ENCODE measurements at regions not wholly inside any gene's neighbourhood (a gene's known extent, or its start where the extent isn't known, plus 50 kb on each side); places are given as distances from the start of the nearest gene placed in this dataset.

- no peak for DNase-seq
Measured at GRCh38 chr12:97989366-97989940, 525.9 kb upstream of the TMPO start.

GRCh38 chr12:97994746-97995484, 520.5 kb upstream of the TMPO start:
- DNase-seq = no peak

GRCh38 chr12:97995559-97995958, 519.8 kb upstream of the TMPO start:
- DNase-seq = no peak

- DNase-seq = no peak
Measured at GRCh38 chr12:98001430-98001829, 514.0 kb upstream of the TMPO start.

- peak; percentile 62 for DNase-seq
Measured at GRCh38 chr12:98002887-98003493, 512.4 kb upstream of the TMPO start.

GRCh38 chr12:98007963-98008362, 507.4 kb upstream of the TMPO start:
- DNase-seq = no peak

- no peak for DNase-seq
Measured at GRCh38 chr12:98013560-98013959, 501.8 kb upstream of the TMPO start.

- DNase-seq = no peak
Measured at GRCh38 chr12:98018836-98019235, 496.6 kb upstream of the TMPO start.

- no peak for DNase-seq
Measured at GRCh38 chr12:98020376-98020775, 495.0 kb upstream of the TMPO start.

- no peak for DNase-seq
Measured at GRCh38 chr12:98022961-98023360, 492.4 kb upstream of the TMPO start.

GRCh38 chr12:98037401-98038140, 477.8 kb upstream of the TMPO start:
- DNase-seq = no peak

GRCh38 chr12:98042668-98043067, 472.7 kb upstream of the TMPO start:
- DNase-seq = no peak

- DNase-seq = no peak
Measured at GRCh38 chr12:98045395-98045794, 470.0 kb upstream of the TMPO start.

- DNase-seq = no peak
Measured at GRCh38 chr12:98048326-98048725, 467.1 kb upstream of the TMPO start.

- no peak for DNase-seq
Measured at GRCh38 chr12:98053202-98053601, 462.2 kb upstream of the TMPO start.

GRCh38 chr12:98057701-98058100, 457.7 kb upstream of the TMPO start:
- no peak for DNase-seq

GRCh38 chr12:98058213-98058612, 457.2 kb upstream of the TMPO start:
- no peak for DNase-seq

GRCh38 chr12:98058838-98059237, 456.6 kb upstream of the TMPO start:
- no peak for DNase-seq

- DNase-seq = no peak
Measured at GRCh38 chr12:98059659-98060343, 455.6 kb upstream of the TMPO start.

- no peak for DNase-seq
Measured at GRCh38 chr12:98060411-98060810, 455.0 kb upstream of the TMPO start.

- DNase-seq = no peak
Measured at GRCh38 chr12:98062464-98063245, 452.7 kb upstream of the TMPO start.

GRCh38 chr12:98064501-98064900, 450.9 kb upstream of the TMPO start:
- DNase-seq = no peak

Measured in NCI-H1105 (cell line).